ENCODE measurements at regions not wholly inside any gene's neighbourhood (a gene's known extent, or its start where the extent isn't known, plus 50 kb on each side); places are given as distances from the start of the nearest gene placed in this dataset.
"Not testable (repeated sequence)": the region's sequence is repeated elsewhere in the genome, so short reads cannot be mapped to it uniquely, and the experiment has no call there.

DNA sequence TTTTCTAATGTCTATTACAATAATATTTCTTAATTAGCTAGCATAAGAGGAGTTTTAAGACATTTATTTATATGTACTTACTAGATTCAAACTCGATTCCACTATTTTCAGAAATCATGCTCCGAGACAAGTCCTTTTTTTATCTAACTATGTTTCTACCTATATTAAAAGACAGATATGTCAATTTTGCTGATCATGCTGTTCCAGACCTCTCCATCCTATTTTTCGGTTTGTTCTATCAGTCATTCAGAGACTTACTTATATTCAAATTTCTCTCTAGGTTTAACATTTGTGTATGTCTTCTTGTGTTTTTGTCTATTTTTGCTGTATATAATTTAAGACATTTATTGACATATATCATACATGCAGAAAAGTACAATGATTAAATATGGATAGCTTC is 635.5 kb downstream of the ZNF716 start:
- H3K4me1 ChIP-seq; intact Hi-C loops (cut with DNase I); FAIRE-seq; H3K4me3 ChIP-seq; H3K36me3 ChIP-seq; H3K9me3 ChIP-seq; H3K27ac ChIP-seq; H3K27me3 ChIP-seq; DNase-seq; ATAC-seq: not testable (repeated sequence)
- WGBS, 2 donors = 52 to 77% methylated on average over 3 of the region's 3 CpGs

DNA sequence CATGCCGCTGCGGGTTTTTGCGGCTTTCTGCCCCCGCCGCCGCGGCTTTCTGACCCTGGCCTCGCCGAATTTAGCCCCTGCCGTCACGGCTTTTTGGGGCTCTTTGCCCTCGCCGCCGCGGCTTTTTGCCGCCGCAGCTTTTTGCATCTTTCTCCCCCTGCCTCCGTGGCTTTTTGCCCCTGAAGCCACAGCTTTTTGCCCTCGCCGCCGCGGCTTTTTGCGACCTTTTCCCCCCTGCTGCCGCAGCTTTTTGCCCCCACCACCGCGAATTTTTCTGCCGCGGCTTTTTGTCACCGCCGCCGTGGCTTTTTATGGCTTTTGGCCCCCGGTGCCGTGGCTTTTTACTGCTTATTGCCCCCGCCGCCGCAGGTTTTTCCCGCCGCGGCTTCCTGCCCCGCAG is 636.5 kb downstream of the ZNF716 start:
- no peaks in the 10 kb centered on the region for H3K27me3 ChIP-seq
- 67 to 69% methylated on average over 30 to 40 of the region's 40 CpGs for WGBS, 2 donors
- FAIRE-seq (no peak), ATAC-seq (no peak), DNase-seq (peak in 1 of 6 donors; percentile 38)
- TF ChIP-seq, protein P1, sequence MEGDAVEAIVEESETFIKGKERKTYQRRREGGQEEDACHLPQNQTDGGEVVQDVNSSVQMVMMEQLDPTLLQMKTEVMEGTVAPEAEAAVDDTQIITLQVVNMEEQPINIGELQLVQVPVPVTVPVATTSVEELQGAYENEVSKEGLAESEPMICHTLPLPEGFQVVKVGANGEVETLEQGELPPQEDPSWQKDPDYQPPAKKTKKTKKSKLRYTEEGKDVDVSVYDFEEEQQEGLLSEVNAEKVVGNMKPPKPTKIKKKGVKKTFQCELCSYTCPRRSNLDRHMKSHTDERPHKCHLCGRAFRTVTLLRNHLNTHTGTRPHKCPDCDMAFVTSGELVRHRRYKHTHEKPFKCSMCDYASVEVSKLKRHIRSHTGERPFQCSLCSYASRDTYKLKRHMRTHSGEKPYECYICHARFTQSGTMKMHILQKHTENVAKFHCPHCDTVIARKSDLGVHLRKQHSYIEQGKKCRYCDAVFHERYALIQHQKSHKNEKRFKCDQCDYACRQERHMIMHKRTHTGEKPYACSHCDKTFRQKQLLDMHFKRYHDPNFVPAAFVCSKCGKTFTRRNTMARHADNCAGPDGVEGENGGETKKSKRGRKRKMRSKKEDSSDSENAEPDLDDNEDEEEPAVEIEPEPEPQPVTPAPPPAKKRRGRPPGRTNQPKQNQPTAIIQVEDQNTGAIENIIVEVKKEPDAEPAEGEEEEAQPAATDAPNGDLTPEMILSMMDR (IDR thresholded peaks at IDR 0.05) = no peak
- H3K9me3 ChIP-seq = no peaks in the 10 kb centered on the region
- H3K27ac ChIP-seq = no peak overlapping the region
- no peak overlapping the region for H3K4me3 ChIP-seq
- intact Hi-C loops (cut with DNase I) = no loop called here
- no peaks in the 10 kb centered on the region for H3K36me3 ChIP-seq
- H3K4me1 ChIP-seq = no peaks in the 10 kb centered on the region

DNA sequence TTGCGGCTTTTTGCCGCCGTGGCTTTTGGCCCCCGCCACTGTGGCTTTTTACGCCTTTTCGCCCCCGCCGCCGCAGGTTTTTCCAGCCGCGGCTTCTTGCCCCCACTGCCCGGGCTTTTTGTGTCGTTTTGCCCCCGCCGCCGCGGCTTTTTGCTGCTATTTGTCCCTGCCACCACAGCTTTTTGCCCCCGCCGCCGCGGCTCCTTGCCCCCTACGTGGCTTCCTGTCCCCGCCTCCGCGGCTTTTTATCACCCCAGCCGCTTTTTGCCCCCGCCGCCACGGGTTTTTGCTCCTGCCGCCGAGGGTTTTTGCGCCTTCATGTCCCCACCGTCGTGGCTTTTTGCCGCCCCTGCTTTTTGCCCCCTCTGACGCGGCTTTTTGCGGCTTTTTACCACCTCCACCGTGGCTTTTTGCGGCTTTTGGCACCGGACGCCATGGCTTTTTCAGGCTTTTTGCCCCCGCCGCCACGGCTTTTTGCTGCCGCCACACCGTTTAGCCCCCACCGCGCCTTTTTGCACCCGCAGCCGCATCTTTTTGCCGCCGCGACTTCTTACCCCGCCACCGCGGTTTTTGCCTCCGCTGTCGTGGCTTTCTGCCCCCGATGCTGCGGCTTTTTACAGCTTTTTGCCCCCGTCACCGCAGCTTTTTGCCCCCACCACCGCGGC is 637.0 kb downstream of the ZNF716 start:
- no peak for ATAC-seq
- DNase-seq = peak in 2 of 6 donors; percentile 35 to 37
- no peak for FAIRE-seq
- intact Hi-C loops (cut with DNase I) = no loop called here
- no peaks in the 10 kb centered on the region for H3K9me3 ChIP-seq
- TF ChIP-seq, protein P1 (IDR thresholded peaks at IDR 0.05) = no peak
- H3K4me1 ChIP-seq = no peaks in the 10 kb centered on the region
- WGBS, 2 donors = 63 to 64% methylated on average over 64 to 65 of the region's 65 CpGs
- no peak overlapping the region for H3K27ac ChIP-seq
- H3K27me3 ChIP-seq = no peaks in the 10 kb centered on the region
- no peaks in the 10 kb centered on the region for H3K36me3 ChIP-seq
- no peak overlapping the region for H3K4me3 ChIP-seq

DNA sequence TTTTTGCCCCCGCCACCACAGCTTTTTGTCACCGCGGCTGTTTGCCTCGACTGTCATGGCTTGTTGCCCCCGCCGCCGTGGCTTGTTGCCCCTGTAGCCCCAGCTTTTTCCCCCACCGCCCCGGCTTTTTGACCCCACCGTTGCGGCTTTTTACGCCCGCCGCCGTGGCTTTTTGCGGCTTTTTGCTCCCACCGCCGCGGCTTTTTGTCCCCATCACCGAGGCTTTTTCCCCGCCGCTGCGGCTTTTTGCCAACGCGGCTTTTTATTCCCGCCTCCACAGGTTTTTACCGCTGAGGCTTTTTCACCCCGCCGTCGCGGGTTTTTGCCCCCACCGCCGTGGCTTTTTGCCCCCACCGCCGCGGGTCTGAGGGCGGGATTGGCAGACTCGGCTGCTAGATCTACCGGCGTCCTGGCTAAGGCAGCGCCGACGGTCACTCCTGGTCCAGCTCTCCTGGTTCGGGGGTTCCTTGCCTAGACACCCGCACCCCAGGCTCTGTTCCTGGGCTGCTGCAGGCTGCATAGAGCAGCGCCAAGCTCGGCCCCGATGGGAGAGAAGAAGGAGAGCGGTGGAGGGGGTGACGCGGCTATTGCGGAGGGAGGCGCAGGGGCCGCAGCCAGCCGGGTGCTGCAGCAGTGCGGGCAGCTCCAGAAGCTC is 637.7 kb downstream of the ZNF716 start:
- intact Hi-C loops (cut with DNase I) = no loop called here
- TF ChIP-seq, protein P1 (IDR thresholded peaks at IDR 0.05) = no peak
- no peaks in the 10 kb centered on the region for H3K4me1 ChIP-seq
- H3K36me3 ChIP-seq = no peaks in the 10 kb centered on the region
- FAIRE-seq (no peak), DNase-seq (peak in 3 of 6 donors; percentile 18 to 42 (median 37)), ATAC-seq (no peak)
- H3K27me3 ChIP-seq = no peaks in the 10 kb centered on the region
- H3K9me3 ChIP-seq = no peaks in the 10 kb centered on the region
- H3K4me3 ChIP-seq = no peak overlapping the region
- H3K27ac ChIP-seq = no peak overlapping the region
- 69 to 73% methylated on average over 52 to 56 of the region's 56 CpGs for WGBS, 2 donors

DNA sequence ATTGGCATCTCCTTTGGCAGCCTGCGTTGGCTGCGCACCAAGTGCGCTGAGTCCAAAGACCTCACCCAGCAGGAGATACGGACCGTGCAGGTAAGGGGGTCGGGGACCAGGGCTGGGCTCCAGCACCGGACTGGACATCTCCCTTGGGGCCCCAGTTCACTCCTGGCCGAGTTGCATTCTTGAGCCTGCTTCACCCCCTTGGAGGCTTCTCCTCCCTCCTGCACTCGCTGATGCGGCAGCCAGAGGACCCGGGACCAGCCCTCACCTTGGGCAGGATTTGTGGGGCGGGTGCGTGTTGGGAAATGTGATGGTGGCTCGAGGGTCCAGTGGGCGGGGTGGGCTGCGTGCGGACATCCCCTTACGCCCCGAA is 638.2 kb downstream of the ZNF716 start:
- H3K4me1 ChIP-seq; H3K27ac ChIP-seq; H3K36me3 ChIP-seq; ATAC-seq; H3K9me3 ChIP-seq; H3K4me3 ChIP-seq; H3K27me3 ChIP-seq; FAIRE-seq; intact Hi-C loops (cut with DNase I): not testable (repeated sequence)
- peak in 2 of 6 donors; percentile 29 to 42 for DNase-seq
- 72 to 74% methylated on average over 19 of the region's 19 CpGs for WGBS, 2 donors

DNA sequence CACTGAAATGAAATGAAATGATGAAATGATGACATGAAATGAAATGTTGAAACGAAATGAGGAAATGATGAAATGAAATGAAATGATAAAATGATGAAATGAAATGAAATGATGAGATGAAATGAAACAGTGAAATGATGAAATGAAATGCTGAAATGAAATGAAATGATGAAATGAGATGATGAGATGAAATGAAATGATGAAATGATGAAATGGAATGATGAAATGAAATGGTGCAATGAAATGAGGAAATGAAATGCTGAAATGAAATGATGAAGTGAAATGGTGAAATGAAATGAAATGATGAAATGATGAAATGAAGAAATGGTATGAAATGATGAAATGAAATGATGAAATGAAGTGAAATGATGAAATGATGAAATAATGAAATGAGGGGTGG is 641.1 kb downstream of the ZNF716 start:
- H3K9me3 ChIP-seq; ATAC-seq; H3K27me3 ChIP-seq; H3K36me3 ChIP-seq; FAIRE-seq; intact Hi-C loops (cut with DNase I); DNase-seq; H3K4me1 ChIP-seq; H3K4me3 ChIP-seq; H3K27ac ChIP-seq: not testable (repeated sequence)
- WGBS, 2 donors = 2 to 9% methylated on average over 1 of the region's 1 CpG

Data from pancreas (tissue), 10 donors.